Hypothalamus (tissue), 51 donors: ENCODE measurements at regions not wholly inside any gene's neighbourhood (a gene's known extent, or its start where the extent isn't known, plus 50 kb on each side); places are given as distances from the start of the nearest gene placed in this dataset.

Experiments used
- DNase-seq, 51 donors: peaks; one replicate each; lab custom pipeline; 2025; lab: John Stamatoyannopoulos, UW

DNA sequence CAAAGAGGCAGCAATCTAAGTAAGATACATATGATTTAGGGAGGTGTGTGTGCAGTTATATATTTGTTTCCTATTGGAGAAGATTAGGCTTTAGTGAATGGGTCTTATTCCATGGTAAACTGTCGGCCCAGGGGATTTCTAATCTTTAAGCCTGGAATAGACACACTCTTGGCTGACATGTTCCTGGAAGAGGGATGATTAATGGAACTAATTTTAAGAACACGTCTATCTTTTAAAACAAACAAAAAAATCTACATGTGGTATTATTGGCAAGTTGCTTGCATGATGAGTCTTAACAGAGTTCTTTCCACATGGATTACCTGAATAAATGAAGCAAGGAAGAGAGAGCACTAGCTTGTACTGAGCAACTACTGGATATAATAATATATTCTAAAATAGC, 114.2 kb upstream of the NT5C1B start:
- DNase-seq = no peak

- no peak for DNase-seq
Measured at GRCh38 chr2:18701981-18702380, 112.6 kb upstream of the NT5C1B start.

DNA sequence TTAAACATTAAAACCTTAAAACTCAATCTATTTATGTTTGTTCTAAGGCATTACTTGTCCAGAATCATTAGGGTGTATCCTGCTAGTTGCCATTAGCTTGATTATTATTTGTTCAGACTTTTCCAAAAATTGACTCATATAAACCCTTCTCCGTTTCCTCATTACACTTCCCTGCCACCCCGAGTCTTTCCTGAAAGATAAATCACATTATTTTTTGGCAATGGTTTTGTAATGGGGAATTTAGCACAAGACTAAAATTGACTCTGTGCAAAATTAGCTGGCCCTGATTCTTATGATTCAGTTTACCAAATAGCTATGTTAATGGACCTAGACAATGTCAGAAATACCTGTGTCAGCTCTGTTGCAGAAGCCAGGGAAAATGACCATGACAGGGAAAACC, 112.2 kb upstream of the NT5C1B start:
- DNase-seq = no peak

GRCh38 chr2:18690342-18690741, 101.0 kb upstream of the NT5C1B start:
- no peak for DNase-seq

- no peak for DNase-seq
Measured at GRCh38 chr2:18684206-18685038, 95.1 kb upstream of the NT5C1B start.

- DNase-seq = no peak
Measured at GRCh38 chr2:18682681-18683080, 93.3 kb upstream of the NT5C1B start.

GRCh38 chr2:18677280-18677679, 87.9 kb upstream of the NT5C1B start:
- no peak for DNase-seq

DNA sequence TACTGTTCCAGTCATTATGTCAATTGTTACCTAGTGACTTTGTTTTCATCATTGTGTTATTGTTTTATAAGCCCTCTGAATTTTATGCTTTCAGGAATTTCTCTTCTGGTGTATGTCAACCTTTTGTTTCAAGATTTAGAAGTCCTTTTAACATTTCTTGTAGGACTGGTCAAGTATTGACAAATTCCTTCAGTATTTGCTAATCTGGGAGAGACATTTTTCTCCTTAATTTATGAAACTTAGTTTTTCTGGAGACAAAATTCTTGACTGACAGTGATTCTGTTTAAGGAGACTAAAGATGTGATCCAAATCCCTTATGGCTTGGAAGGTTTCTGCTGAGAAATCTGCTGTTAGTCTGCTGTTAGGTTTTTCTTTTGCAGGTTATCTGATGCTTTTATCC, 84.9 kb upstream of the NT5C1B start:
- DNase-seq = no peak

DNA sequence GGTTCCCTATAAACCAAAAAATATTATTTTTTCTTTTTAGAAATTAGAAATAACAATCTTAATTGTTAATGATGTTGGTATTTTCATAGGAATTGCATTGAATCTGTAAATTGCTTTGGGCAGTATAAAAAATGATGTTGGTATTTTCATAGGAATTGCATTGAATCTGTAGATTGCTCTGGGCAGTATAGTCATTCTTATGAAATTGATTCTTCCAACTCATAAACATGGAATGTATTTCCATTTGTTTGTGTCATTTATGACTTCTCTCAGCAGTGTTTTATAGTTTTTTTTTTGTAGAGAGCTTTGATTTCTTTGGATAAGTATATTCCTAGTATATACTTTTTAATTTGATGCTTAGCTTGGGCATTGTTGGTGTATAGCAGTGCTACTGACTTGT, 82.0 kb upstream of the NT5C1B start:
- DNase-seq = no peak

DNA sequence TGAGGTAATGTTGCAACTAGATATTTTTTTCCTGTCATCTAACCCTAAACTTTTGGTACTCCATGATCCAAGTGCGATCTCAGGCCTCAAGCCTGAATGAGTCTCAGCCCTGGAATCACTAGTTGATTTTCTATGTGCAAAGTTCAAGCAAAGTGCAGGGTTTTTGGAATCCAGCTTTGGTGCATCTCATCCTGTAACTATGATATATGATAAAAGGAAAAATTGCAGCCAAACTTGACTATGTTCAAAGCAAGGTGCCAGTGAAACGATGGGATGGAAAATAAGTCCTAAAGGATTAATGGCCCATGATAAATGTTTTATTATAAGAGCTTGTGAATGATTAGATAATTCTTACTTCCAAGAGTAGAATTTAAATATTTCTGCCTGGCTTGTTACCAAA, 78.9 kb upstream of the NT5C1B start:
- no peak for DNase-seq

- DNase-seq = no peak
Measured at GRCh38 chr2:18664421-18664820, 75.1 kb upstream of the NT5C1B start.

GRCh38 chr2:18663861-18664260, 74.5 kb upstream of the NT5C1B start:
- no peak for DNase-seq

DNA sequence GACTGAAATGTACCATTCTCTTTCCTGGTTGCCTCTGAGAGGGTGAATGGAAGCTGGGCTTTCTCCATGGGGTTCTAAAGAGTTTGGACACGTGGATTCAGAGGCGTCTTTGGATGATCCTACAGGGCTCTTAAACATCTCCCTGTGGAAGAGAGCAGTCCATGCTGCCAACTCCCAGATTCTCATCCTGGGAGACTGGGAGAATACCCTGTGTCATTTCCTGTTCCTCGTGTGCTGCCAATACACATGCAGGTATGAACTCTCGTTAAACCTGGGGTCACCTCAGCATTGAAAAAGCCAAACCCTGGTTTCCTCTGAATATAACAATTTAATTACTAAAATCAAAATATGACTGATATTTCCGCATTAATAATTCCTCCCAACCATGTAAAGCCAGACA, 73.3 kb upstream of the NT5C1B start:
- no peak for DNase-seq

DNA sequence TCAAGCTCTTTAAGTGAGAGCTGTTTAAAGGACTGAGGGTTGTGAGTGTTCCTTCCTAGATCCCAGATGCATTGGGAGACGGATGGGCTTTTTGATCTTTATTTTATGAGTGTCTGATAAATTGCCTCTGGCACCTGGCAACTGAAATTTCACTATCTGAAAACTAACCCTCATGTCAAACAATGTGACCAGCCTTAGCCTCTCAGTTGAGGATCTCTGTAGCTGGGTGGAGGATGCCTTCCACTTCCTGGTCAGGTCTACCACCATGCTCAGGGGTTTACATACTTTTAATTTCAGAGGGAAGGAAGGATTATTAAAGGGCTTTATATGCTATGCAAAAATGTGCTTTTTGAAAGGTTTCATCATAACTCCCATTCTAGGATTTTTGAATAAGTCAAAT, 70.5 kb upstream of the NT5C1B start:
- DNase-seq = no peak

DNA sequence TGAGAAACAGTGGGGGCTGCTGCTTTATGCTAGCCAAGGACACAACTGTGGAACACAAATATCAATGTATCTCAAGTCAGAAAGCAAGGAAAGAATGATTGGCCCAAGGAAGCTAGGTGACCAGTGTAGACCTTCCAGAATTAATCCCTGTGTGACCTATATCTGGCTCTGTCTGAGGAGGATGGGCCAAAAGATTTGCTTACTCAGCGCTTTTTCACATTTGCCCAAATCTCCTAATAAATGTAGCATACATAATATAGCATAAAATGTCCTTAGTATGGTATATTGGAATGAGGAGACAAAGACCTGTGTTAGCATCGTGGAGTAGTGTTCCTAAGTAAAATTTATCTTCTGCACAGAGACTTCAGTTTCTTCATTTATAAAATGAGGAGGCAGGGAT, 66.7 kb upstream of the NT5C1B start:
- DNase-seq = no peak

GRCh38 chr2:18651842-18652774, 62.7 kb upstream of the NT5C1B start:
- no peak for DNase-seq

DNA sequence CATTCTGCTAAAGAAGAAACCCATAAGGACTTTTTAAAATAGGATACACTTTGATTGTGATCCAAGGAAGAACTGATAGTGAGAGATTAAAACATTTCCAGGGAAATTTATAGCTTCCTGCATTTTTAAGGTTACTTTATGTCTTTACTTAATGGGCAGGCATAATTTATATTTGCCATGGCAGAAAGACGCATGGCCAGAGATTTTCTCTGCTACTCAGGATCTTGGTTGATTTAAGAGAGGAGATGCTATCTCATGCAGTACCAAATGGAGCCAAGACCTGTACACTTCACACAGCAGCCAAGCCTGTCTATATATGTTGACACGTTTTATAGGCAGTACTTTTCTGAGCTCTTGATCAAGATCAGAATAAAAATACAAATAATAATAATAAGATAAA, 60.9 kb upstream of the NT5C1B start:
- DNase-seq = no peak

DNA sequence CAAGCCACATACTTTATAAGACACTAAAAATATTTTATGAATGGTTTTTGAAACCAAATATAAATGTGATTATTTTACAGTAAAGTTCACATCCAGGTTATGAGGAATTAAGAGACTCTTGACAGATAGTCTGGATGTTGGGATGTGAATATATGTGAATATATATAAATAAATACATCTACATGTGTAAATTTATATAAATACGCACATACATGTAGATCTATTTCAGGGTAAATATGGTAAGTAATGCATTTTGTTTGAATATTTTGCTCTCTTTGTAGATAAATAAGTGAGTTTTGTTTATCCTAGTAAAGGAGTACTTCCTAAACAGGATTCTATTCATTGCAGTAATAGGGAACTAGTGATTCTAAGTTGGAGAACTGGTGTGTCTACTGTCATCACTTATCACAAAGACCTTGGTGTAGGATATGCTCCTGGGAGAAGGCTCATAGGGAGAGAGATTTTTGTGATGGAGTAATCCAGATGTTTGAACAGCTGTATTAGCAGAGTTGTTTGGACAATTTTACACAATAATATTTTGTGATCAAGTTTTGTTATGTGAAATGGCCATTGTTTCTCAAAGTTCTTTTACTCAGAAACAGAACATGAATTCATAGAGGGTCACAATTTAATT, 60.2 kb upstream of the NT5C1B start:
- no peak for DNase-seq

GRCh38 chr2:18648161-18648560, 58.8 kb upstream of the NT5C1B start:
- no peak for DNase-seq

DNA sequence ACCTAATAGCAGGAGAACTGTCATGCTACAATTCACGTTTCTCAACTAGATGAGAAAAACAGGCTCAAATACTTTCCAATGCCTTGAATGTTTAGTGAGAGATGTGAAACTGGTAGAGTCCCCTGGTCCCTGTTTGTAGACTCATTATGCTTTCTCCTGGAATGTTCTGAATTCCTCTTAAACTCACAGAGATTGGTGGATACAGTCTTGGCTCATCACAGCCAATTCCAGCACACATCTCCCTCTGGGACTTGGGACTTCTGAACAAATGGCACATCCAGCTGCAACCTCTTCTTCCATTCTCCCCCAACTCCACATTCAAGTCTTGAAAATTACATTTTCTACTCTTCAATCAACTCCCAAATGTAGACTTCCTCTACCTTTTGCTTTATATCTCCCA, 58.4 kb upstream of the NT5C1B start:
- DNase-seq = no peak

DNA sequence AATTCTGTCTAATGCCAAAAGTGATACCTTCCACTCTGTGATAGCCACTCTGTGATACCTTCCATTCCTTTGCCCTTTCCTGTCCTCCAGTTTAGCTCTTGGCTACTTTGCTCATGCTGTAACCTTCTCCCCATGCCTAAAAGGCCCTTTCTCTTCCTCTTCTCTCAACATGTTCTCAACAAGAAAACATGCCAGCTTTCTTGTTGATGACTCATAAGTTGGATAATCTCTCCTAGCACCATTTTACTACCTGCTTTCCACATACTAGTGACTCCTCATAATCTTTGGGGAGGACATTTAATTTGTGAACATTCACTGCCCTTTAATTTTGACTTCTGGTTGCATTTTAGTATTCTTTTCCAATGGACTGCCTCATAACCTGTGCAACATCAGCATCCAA, 55.9 kb upstream of the NT5C1B start:
- no peak for DNase-seq

GRCh38 chr2:18644115-18644462, 54.7 kb upstream of the NT5C1B start:
- no peak for DNase-seq
